GM18502 (cell line): ENCODE measurements at regions not wholly inside any gene's neighbourhood (a gene's known extent, or its start where the extent isn't known, plus 50 kb on each side); places are given as distances from the start of the nearest gene placed in this dataset.
"Not testable (repeated sequence)": the region's sequence is repeated elsewhere in the genome, so short reads cannot be mapped to it uniquely, and the experiment has no call there.

Source experiments
- ATAC-seq: cut with Tn5 transposase; IDR thresholded peaks from one replicate; pipeline ENCODE4 v1.9.1; 2021; ENCODE audit warnings: mild to moderate bottlenecking; ENCODE audit not compliant: unreplicated experiment, poor library complexity

DNA sequence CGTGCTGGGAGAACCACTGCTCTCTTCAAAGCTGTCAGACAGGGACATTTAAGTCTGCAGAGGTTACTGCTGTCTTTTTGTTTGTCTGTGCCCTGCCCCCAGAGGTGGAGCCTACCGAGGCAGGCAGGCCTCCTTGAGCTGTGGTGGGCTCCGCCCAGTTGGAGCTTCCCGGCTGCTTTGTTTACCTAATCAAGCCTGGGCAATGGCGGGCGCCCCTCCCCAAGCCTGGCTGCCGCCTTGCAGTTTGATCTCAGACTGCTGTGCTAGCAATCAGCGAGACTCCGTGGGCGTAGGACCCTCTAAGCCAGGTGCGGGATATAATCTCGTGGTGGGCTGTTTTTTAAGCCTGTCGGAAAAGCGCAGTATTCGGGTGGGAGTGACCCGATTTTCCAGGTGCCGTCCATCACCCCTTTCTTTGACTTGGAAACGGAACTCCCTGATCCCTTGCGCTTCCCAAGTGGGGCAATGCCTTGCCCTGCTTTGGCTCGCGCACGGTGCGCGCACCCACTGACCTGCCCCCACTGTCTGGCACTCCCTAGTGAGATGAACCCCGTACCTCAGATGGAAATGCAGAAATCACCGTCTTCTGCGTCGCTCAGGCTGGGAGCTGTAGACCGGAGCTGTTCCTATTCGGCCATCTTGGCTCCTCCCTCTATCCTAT, 617.0 kb downstream of the ADCYAP1 start:
- not testable (repeated sequence) for ATAC-seq

DNA sequence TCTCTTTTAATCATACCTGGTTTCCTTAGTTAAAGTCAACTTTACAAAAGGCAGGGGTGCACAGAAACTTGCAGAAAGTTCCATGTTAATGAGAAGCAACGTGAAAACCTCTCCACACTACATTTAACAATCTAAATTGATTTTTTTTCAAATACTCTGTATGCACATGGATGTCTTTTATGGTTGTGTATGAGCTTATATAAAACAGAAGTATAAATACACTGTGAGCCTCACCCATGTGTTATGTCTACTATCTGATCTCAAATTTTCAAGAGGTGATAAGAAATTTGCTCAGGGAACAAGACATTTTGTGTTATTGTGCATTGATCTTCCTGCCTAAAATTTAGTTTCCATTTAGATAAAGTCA, 617.6 kb downstream of the ADCYAP1 start:
- no peak for ATAC-seq

DNA sequence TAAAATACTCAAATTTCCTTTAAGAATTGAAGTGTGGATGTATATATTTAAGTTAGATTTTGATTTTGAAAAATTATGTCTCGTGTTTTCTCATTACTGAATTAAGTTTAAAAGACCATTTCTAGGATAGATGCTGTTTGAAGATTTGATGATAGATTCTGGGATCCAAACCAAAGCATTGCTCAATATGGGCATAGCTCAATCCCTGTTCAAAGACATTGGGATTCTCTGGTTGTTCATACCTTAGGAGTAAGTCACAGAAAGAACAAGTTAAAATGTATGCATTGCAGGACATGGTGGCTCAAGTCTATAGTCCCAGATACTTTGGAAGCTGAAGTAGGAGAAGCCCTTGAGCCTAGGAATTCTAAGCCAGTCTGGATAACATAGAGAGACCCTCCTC, 622.3 kb downstream of the ADCYAP1 start:
- no peak for ATAC-seq

DNA sequence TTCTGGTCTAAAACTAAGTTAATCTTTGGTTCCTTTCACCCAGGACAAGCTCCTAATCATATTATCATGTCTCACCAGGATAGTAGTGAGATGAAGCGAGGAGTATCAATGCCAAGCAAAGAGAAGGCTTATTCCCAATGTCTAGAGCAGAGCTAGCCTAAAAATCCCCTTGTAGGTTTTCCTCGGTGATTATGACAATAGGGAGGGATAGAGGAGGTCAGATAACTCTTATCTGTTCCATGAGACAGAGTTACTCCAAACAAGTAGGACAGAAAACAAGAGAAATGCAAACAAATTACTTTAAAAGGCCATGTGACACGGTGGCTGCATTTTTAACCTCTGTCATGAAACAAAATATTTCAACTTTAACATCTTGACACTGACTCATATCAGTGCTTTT, 623.1 kb downstream of the ADCYAP1 start:
- no peak for ATAC-seq

DNA sequence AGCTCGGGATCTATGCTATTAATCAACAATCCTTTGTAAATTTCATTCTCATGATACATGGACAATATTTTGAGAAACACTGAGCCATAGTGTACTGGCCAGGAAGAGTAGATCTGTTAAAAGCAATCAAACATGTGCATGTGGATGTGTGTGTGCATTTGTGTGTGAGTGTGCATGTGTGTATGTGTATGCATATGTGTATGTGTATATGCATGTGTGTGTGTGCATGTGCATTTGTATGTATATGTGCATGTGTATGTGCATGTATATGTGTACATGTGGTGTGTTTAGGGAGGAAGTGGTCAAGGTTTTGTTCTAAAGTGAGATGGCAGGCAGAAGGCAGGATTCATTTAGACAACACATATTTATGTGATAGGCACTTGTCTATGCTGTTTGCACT, 623.8 kb downstream of the ADCYAP1 start:
- no peak for ATAC-seq

DNA sequence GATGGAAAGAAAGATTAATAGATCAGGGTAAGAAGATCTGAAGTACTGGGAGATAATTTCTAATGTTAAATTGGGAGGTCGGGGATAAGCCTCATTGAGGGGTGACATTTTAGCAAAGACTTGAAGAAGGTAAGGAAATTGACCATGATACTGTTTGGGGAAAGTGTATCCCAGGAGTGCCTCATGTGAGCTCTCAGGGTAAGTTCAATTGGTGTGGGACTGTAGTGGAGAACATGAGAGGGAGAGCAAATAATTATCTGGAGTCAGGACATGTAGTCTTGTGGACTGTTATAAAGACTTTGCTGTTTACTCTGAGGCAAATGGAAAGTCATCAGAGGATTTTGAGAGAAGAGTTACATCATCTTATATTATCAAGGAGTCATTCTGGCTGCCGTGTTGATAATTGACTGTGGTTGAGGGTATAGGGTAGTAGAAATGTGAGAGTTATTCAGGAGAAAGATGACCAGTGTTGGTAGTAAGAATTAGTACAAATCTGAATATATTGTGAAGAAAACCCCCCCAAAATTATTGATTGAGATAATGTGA, 624.4 kb downstream of the ADCYAP1 start:
- no peak for ATAC-seq

DNA sequence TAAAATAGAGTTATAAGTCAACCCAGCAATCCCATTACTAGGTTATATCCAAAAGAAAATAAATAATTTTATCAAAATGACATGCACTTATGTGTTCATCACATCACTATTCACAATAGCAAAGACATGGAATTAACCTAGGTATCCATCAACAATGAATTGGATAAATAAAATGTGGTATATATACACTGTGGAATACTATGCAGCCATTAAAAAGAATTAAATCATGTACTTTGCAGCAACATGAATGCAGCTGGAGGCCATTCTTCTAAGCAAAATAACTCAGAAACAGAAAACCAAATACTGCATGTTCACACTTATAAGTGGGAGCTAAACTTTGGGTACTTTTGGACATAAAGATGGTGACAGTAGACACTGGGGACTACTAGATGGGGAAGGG, 626.0 kb downstream of the ADCYAP1 start:
- ATAC-seq, result no peak

DNA sequence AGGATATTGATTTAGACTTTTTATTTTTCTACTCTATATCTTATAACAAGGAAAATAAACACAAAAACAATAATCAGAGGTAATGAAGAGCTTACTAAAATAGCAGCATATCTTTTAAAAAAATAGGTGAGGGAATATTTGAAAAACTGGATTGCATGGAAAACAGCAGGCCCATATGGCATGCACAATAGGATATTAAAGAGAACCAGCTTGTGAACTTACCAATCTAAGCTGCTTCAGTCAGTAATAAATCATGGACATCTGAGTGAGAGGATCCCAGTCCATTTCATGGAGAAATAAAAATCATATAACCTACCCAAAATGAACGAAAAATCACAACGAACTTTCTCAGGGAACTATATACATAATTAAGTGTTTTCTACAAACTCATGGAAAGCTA, 634.6 kb downstream of the ADCYAP1 start:
- no peak for ATAC-seq

DNA sequence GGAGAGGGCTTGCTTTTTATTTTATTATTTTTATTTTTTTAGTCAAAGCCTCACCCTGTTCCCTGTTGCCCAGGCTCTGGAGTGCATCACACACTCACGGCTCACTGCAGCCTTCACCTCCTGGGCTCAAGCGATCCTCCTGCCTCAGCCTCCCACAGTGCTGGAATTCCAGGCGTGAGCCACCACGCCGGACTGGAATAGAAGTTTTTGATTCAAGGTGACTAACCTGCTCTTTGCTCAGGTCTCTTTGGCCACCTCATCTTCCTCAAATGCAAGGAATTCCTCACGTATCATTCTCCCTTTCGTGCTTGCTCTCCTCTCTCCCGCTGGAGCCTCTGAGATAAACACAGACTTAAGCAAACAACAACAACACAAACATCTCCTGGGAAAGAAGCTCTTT, 636.8 kb downstream of the ADCYAP1 start:
- ATAC-seq, result no peak

DNA sequence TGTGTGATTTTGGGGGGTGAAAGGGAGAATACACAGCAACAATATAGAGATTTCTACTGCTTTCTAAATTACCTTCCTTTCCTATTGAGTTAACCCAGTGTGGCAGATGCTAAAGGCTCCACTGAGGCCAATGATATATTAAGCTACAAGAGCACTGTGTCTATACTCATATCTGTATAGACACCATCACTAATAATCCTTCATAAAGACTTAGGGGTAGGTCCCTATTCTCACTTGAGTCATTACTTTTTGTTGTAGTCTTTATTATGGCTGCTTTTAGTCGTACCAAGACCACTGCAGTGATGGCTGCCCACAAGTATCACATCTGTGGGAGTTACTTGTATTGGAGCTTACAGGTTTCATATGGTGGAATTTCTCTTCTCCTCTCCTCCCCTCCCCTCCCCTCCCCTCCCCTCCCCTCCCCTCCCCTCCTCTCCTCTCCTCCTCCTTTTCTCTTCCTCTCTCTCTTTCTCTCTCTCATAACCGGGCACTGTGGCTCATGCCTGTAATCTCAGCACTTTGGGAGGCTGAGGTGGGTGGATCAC, 637.6 kb downstream of the ADCYAP1 start:
- no peak for ATAC-seq

DNA sequence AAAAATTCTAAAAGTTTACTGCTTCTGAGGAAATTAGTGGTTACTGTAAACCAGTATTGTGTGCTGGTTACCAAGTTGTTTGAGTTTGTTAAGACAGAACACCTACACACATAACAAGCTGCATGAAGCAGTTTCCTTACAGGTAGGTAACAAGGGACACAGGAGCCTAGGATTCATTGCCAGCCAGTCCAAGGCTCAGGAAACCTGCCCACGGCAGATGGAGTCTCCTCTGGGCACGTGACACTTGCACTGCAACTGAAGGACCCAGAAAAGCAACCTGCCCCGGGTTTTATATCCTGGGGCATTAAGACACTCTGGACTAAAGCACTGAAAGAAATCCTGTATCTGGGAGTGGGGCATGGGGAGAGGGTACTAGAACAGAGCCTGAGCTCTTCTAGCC, 639.3 kb downstream of the ADCYAP1 start:
- ATAC-seq, result no peak

DNA sequence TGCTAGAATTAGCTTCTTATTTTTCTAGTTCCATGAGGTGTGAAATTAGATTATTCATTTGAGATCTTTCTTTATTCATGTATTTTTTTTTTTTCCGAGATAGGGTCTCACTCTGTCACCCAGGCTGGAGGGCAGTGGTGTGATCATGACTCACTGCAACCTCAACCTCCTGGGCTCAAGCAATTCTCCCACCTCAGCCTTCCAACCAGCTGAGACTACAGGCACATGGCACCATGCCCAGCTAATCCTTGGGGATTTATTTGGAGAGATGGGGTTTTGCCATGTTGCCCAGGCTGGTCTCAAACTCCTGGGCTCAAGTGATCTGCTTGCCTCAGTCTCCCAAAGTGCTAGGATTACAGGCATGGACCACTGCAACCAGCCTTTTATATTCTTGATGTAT, 653.0 kb downstream of the ADCYAP1 start:
- ATAC-seq, result not testable (repeated sequence)

DNA sequence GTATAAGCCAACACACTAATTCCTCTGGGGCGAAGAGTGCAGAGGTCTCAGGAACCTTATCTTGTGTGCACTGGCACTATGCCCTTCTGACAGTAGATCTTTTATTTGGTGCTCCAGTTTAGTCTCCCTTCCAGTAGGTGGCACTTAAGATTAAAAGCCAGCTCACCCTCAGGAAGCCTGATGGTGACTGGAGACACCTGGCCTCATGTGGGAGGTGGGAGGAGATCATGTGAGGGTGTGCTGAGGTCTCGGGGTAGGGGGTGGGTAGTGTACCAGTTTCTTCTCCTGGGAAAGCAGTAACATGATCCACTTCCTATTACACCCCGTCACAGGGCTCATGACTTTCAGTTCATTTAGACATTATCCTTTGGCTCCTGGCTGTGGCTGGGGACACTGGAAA, 654.9 kb downstream of the ADCYAP1 start:
- no peak for ATAC-seq

DNA sequence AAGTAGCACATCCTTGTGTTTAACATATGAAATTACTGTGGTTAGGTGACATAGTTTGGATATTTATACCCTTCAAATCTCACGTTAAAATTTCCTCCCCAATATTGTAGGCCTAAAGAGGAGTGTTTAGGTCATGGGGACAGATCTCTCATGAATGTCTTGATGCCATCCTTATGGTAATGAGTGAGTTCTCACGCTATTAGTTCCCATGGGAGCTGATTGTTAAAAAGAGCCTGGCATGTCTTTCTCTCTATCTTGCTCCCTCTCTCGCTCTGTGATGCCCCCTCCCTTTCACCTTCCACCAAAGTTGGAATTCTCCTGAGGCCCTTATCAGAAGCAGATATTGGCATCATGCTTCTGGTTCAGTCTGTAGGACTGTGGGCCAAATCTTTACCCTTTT, 660.1 kb downstream of the ADCYAP1 start:
- ATAC-seq, result no peak

DNA sequence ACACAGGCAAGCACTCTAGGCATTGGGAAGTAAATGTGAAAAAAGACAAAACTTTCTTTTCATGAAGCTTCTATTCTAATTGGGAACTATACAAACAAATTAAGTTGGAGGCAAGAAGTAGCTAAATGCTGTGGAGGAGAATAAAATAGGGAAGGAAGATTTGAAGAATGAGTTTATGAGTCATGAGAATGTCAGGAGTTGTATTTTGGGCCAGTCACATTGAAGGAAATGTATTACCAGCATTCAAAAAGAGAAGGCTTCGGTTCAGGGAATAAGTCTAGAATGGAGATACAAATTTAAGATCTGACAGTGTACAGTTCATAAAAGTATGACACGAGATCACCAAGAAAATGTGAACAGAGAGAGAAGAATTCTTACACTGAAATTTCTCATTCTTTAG, 666.5 kb downstream of the ADCYAP1 start:
- no peak for ATAC-seq

DNA sequence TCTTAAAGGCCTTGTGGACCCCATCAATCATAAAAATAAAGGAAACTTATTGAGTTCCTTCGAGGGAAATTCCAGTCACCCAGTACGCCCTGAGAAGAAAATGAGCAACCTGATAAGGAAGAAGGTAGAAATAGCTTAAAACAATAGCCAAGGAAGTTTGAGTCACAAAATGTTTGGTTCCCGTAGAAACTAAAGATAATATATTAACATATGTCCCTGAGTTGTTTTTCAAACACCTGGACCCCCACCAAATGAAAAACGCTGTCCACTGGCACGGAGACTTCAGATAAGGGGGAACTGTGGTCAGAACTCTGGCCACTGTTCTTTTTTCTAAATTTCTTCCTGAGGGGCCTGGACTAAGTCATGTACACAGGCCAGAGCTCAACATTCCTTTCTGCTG, 669.1 kb downstream of the ADCYAP1 start:
- ATAC-seq, result no peak

DNA sequence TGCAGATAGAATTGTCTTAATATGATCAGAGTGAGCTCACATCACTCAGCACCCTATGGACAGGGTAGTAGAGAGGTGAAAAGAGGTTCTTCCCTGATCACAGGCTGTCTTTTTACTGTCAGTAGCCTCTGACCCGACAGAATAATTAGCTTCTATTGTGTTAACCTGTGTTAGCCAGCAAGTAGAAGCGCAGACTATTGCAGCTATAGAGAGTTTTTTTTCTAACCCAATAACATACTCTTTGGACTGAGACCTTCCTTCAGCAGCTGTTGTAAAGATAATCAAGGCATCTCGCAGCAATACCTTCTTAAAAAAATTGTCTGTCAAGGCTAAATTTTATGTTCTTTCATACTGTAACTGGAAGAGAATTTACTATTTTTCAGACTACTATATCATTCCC, 670.4 kb downstream of the ADCYAP1 start:
- ATAC-seq, result no peak

DNA sequence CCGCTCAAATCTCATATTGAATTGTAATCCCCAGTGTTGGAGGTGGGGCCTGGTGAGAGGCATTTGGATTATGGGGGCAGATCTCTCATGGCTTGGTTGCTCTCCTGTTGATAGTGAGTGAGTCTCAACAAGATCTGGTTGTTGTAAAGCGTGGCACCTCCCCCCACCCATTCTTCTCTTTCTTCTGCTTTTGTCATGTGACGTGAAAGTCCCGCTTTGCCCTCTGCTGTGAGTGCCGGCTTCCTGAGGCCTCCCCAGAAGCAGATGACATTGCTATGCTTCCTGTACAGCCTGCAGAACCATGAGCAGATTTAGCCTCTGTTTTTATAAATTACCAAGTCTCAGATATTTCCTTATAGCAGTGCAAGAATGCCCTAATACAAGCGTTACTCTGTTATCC, 673.8 kb downstream of the ADCYAP1 start:
- no peak for ATAC-seq

DNA sequence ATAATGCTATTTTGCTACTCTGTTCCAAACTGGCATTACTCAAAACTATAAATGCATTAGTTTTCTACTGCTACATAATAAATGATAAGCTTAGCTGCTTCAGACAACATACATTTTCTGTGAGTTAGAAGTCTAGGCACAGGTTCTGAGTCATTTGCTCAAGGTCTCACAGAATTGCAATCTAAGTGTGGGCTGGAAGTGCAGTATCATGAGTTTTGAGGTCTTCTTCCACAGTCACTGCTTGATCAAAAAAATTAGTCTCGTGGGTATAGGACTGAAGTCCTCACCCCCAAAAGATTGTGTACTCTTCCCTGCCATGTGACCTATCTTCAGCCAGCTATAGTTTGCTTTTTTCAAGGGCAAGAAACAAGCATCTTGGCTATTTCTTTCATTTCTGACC, 676.9 kb downstream of the ADCYAP1 start:
- no peak for ATAC-seq

DNA sequence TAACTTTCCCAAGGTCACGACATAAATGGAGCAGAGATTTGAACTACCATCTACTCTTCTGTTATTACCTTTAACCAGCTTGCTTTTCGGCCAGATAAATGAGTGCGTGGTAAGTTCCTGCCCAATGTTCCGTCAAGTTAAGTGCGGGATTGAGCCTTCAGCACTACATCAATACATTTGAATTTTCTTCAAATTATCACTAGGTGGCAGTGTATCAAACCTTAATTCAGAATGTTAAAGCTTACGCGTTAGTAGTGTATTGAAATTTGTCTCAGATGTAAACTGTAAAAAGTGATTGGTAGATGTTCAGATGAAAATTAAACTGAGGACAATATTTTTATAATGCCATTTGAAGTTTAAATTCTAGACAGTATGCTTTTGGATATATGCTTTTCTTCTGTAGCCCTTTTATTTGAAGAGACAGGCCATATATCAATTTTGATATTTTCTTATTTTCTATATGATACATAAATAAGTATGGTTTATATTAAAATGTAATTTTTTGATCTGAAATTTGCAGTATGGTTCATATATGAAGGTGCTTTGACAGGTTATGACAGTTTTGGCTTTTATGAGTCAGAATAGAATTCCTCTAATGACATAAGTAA, 681.3 kb downstream of the ADCYAP1 start:
- ATAC-seq, result peak; percentile 65

DNA sequence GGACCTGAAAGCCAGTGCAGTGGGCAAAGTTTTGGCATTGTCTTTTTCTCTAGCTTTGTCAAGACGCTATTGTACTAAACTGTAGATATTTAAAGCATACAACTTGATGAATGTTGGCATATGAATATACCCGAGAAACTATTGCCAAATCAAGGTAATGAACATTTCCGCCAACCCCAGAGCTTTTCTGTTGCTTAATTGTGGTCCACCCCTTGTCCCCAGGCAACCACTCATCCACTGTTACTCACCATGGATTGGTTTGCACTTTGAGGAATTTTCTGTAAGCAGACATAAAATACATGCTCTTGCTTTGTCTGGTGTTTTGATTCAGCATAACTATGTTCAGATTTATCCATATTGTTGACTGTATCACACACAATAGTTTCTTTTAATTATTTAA, 688.4 kb downstream of the ADCYAP1 start:
- ATAC-seq, result no peak

DNA sequence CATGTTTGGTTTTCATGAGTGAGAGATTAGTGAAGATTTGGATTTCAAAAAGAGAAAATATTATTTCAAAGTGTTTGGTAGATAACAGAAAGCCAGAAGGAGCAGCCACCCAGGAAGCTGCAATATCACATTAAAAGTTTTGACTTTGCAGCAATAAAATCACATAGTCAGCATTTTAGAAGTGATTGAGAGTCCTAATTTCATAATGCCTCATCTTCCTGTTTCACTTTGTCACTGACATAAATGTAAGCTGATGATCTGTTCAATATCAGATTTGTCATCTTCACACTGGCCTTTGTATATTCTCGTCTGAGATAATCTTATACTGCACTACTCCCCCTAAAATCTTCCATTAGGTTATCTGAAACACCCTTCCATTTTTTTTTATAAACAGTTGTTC, 690.5 kb downstream of the ADCYAP1 start:
- no peak for ATAC-seq
